ENCODE measurements at regions not wholly inside any gene's neighbourhood (a gene's known extent, or its start where the extent isn't known, plus 50 kb on each side); places are given as distances from the start of the nearest gene placed in this dataset.

DNA sequence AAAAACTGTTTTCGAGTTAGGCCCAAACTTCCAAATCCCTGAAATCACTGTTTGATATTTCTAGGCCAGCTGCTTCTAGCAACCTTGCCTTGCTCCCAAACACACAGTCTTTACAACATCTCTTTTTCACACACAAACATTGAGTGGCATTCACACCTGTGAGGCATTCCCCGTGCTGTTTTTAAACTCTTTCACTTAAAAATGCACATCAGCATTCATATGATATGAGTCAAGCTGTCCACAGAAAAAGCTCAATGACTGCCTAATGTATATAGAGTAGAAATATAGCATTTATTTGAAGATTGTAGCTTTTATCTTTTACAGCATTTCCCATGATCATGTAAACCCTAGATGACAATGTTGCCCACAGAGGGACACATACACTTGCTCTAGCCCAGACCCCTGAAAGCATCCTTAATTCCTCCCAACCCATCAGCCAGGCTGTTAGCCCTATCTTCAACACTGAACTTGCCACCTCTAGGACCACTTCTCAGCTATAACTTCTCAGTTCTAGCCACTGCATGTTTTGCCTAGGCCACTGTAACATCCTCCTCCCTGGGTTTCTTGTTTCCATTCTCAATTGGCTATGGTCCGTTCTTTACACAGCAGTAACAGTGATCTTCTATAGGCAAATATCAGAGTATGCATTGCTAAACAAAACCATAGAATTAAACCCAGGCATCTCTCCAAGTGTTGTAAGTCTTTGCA, 782.6 kb downstream of the DIPK2A start:
- no peak overlapping the region for H2BK5ac ChIP-seq (ENCODE audit: insufficient read length, low read length)
- H4K91ac ChIP-seq (ENCODE audit: insufficient read length, low read depth, low read length) = no peak overlapping the region
- Mint-ChIP-seq H3K36me3 (ENCODE audit: insufficient read depth in 1 of 3, low read depth in 3 of 3) (peaks cover 6 to 22% (median 6%) of the 10 kb centered on the region in 3 experiments; a peak in 4 of 7 replicates), H3K27me3 (ENCODE audit: low read depth) (no peaks in the 10 kb centered on the region; the same call in 1 of the 2 replicates), H3K27ac (no peak overlapping the region; a peak in 1 of 7 replicates), H3K4me1 (peaks cover 14 to 15% of the 10 kb centered on the region in 2 experiments), H3K4me3 (no peak overlapping the region), H3K9me3 (peaks cover 17 to 21% of the 10 kb centered on the region in 2 experiments)
- no peak overlapping the region for H2BK20ac ChIP-seq (ENCODE audit: low read depth, low read length, poor library complexity, severe bottlenecking)
- H3K27ac ChIP-seq (ENCODE audit: insufficient read length, low read depth, low read length) = no peak overlapping the region
- no peaks in the 10 kb centered on the region for H3K9me3 ChIP-seq (ENCODE audit: control insufficient read depth, low read depth, low read length)
- H2AFZ ChIP-seq (ENCODE audit: low read length) = no peak overlapping the region
- no peak for DNase-seq
- no peak overlapping the region for H3T11ph ChIP-seq (ENCODE audit: low read length)
- H3K9ac ChIP-seq (ENCODE audit: extremely low read depth, insufficient read length, low read length) = no peak overlapping the region
- H3K4me2 ChIP-seq (ENCODE audit: insufficient read depth, insufficient read length, low read length) = no peak overlapping the region
- no peak overlapping the region for H4K5ac ChIP-seq (ENCODE audit: insufficient read length, low read depth, low read length)
- no peaks in the 10 kb centered on the region for H3K4me1 ChIP-seq (ENCODE audit: insufficient read depth, low read length)
- no peak overlapping the region for H2BK15ac ChIP-seq (ENCODE audit: low read depth, low read length)
- H3K23me2 ChIP-seq (ENCODE audit: insufficient read length, low read depth, low read length, poor library complexity, severe bottlenecking) = no peaks in the 10 kb centered on the region
- H3K79me2 ChIP-seq (ENCODE audit: insufficient read depth, low read length) = no peaks in the 10 kb centered on the region
- no peak overlapping the region for H4K8ac ChIP-seq (replicated peaks; ENCODE audit: insufficient read length, low read depth, low read length)
- no peak overlapping the region for H2BK12ac ChIP-seq (ENCODE audit: insufficient read length, low read depth, low read length)
- no peak overlapping the region for H3K14ac ChIP-seq (ENCODE audit: insufficient read depth, low read length)
- no peak overlapping the region for H3K4ac ChIP-seq (ENCODE audit: low read depth, low read length)
- no CpG with 5 or more reads among the region's 3 CpGs for WGBS (ENCODE audit: extremely low coverage, insufficient read length, low lambda C conversion rate)
- H3K79me1 ChIP-seq (ENCODE audit: insufficient read depth, low read depth, low read length, poor library complexity, severe bottlenecking) = no peaks in the 10 kb centered on the region
- no peaks in the 10 kb centered on the region for H3K27me3 ChIP-seq (ENCODE audit: insufficient read depth, low read length)
- H2BK120ac ChIP-seq (ENCODE audit: low read depth, low read length, poor library complexity, severe bottlenecking) = no peak overlapping the region
- no peaks in the 10 kb centered on the region for H4K20me1 ChIP-seq (ENCODE audit: control insufficient read depth, insufficient read depth, insufficient read length)
- H3K18ac ChIP-seq (ENCODE audit: insufficient read length, low read depth, low read length) = no peak overlapping the region
- no peak overlapping the region for H3K23ac ChIP-seq (ENCODE audit: insufficient read length, low read depth, low read length)
- TF ChIP-seq, protein P1, sequence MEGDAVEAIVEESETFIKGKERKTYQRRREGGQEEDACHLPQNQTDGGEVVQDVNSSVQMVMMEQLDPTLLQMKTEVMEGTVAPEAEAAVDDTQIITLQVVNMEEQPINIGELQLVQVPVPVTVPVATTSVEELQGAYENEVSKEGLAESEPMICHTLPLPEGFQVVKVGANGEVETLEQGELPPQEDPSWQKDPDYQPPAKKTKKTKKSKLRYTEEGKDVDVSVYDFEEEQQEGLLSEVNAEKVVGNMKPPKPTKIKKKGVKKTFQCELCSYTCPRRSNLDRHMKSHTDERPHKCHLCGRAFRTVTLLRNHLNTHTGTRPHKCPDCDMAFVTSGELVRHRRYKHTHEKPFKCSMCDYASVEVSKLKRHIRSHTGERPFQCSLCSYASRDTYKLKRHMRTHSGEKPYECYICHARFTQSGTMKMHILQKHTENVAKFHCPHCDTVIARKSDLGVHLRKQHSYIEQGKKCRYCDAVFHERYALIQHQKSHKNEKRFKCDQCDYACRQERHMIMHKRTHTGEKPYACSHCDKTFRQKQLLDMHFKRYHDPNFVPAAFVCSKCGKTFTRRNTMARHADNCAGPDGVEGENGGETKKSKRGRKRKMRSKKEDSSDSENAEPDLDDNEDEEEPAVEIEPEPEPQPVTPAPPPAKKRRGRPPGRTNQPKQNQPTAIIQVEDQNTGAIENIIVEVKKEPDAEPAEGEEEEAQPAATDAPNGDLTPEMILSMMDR (conservative IDR thresholded peaks at IDR 0.05) = no peak
- no peak overlapping the region for H3K56ac ChIP-seq (ENCODE audit: insufficient read length, low read depth, low read length)
- no peak overlapping the region for H2AK5ac ChIP-seq (ENCODE audit: insufficient read length, low read length)

All from H9 (cell line).